SK-N-MC (cell line): ENCODE measurements at regions not wholly inside any gene's neighbourhood (a gene's known extent, or its start where the extent isn't known, plus 50 kb on each side); places are given as distances from the start of the nearest gene placed in this dataset.

Experiments used
- DNase-seq: peaks from one replicate; pipeline ENCODE4 v3.0.0-alpha.2; 2011; ENCODE audit warnings: low read depth, low spot score
- H3K27ac ChIP-seq: fragments of 200-600 bp; sonication (generic); 2 replicates; pipeline ENCODE4 v1.5.1; 2016; ENCODE audit warnings: mixed run types
- H3K36me3 ChIP-seq: fragments of 200-600 bp; sonication (generic); 2 replicates; pipeline ENCODE4 v1.6.1; 2017; ENCODE audit warnings: antibody characterized with exemption, low read length, mixed read lengths; ENCODE audit not compliant: insufficient read depth
- H3K4me3 ChIP-seq: fragments of 200-600 bp; sonication (generic); 2 replicates; pipeline ENCODE4 v1.5.1; 2016
- H3K9ac ChIP-seq: fragments of 200-600 bp; sonication (generic); 2 replicates; pipeline ENCODE4 v1.8.0; 2017; ENCODE audit warnings: mixed run types, mixed read lengths; ENCODE audit not compliant: insufficient read length
- H3K9me3 ChIP-seq: fragments of 200-600 bp; sonication (generic); 2 replicates; pipeline ENCODE4 v1.6.1; 2017; ENCODE audit warnings: low read depth, mild to moderate bottlenecking, antibody characterized with exemption, low read length, moderate library complexity, mixed read lengths
- EZH2 ChIP-seq: fragments of 200-600 bp; sonication (generic); IDR thresholded peaks from one replicate; pipeline ENCODE4 v1.6.1; 2017; ENCODE audit warnings: antibody characterized with exemption
- FOXP2 ChIP-seq: optimal IDR thresholded peaks from 2 replicates; pipeline ENCODE3; 2011; ENCODE audit warnings: mild to moderate bottlenecking, moderate library complexity; ENCODE audit not compliant: insufficient read depth; ENCODE audit errors: extremely low read length, control extremely low read depth
- POLR2AphosphoS5 ChIP-seq: IDR thresholded peaks from 2 replicates; pipeline ENCODE4 v1.6.1; 2012; ENCODE audit warnings: mild to moderate bottlenecking, low read depth, low read length, borderline replicate concordance

DNA sequence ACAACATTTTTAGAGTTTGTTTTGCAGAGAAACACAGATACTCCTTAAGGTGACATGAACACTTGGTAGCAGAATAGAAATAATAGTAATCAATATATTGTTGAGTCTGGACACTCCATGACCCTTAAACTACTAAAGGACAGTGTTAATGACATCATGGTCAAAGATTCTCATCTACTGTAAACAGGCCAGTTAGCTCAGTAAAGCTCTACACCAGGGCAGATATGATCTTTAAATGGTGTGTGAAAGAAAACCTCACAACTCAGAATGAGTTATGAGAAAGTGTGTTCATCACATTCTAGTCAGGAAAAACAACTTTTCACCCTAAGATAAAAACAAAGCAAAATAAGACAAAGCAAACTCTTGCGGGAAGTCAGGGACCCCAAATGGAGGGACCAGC, 58.1 kb upstream of the ADAMTS5 start:
- no peak for DNase-seq
- H3K4me3 ChIP-seq = no peak overlapping the region
- H3K9me3 ChIP-seq = no peaks in the 10 kb centered on the region
- H3K36me3 ChIP-seq = no peaks in the 10 kb centered on the region
- no peak overlapping the region for H3K27ac ChIP-seq
- TF ChIP-seq FOXP2 (no peak), POLR2AphosphoS5 (no peak), EZH2 (no peak)
- H3K9ac ChIP-seq = no peak overlapping the region

DNA sequence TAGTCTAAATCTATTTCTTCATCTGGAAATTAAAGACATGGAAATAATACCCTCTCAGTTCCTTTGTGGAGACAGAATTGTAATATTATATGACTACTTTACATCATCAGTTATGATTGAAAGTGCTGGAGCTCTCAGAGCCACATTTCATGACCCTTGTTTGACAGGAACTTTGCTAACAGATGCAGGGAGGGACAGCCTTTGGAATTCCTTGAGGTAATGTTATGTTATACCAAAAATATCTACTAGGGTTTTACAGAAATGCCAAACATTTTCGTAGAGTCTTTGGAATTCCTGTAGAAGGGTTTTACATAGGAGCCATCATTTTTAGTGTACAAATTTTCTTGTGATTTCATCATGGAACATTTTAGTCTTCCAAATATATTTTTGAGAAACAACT, 57.4 kb upstream of the ADAMTS5 start:
- Histone ChIP-seq H3K4me3 (no peak overlapping the region), H3K36me3 (no peaks in the 10 kb centered on the region), H3K27ac (no peak overlapping the region), H3K9me3 (no peaks in the 10 kb centered on the region), H3K9ac (no peak overlapping the region)
- DNase-seq = no peak
- TF ChIP-seq EZH2 = no peak
- no peak for TF ChIP-seq FOXP2
- no peak for TF ChIP-seq POLR2AphosphoS5

DNA sequence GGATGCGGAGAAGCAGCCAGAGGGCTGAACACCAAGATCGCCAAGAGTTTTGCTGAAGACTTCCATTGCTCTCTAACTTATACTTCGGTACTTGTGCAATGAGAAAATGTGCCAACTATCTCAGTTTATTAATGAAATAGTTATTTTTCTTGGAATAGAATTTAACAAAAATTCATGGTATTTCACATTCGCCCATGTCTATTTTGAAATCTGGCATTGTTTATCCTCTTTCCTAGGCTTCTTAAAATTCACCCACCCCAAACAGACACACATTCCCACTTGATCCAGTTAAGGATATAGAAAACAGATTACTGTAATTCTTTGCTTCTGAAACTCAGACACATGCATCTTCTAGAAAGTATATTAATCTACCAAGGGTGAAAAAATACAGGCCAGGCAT, 56.3 kb upstream of the ADAMTS5 start:
- H3K36me3 ChIP-seq = no peaks in the 10 kb centered on the region
- H3K27ac ChIP-seq = no peak overlapping the region
- no peaks in the 10 kb centered on the region for H3K9me3 ChIP-seq
- DNase-seq = no peak
- H3K9ac ChIP-seq = no peak overlapping the region
- TF ChIP-seq EZH2 = no peak
- no peak for TF ChIP-seq FOXP2
- TF ChIP-seq POLR2AphosphoS5 = no peak
- H3K4me3 ChIP-seq = no peak overlapping the region

DNA sequence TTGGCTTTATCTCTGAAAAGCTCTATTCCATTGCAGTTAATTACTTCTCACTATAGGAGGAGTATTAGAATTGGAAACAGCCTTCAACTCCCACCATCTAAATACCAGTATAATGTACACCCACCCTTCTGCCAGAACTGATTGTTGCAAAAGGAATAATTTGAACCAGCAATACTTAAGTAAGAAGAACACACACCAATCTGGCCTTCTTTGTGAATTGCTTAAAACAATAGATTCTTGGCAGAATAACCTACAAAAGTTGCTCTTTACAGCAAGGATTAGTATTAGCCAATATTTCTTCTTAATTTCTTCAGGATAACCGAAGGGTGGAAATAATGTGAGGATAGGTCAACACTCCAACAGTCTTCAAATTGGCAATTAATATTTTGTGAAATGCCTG, 54.9 kb upstream of the ADAMTS5 start:
- DNase-seq = no peak
- Histone ChIP-seq H3K4me3 (no peak overlapping the region), H3K36me3 (no peaks in the 10 kb centered on the region), H3K9me3 (no peaks in the 10 kb centered on the region), H3K27ac (no peak overlapping the region), H3K9ac (no peak overlapping the region)
- no peak for TF ChIP-seq FOXP2
- TF ChIP-seq POLR2AphosphoS5 = no peak
- no peak for TF ChIP-seq EZH2

DNA sequence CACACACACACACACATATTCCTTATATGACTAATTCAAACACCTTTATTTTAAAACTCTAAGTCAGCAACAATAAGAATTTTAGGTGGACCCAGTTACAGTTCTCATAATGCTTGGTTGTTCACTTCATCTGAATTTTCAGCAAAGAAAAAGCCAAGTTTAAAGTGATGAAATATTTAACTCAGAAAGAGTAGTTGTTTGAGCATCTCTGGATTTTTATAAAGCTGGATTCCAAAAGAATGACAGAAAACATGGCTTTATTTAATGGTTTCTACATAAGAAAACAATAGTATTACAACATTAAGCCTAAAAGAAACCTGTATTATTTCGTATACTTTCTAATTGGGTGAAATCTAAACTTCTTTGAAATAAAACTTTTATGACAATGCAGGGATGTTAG, 54.2 kb upstream of the ADAMTS5 start:
- no peaks in the 10 kb centered on the region for H3K36me3 ChIP-seq
- H3K9ac ChIP-seq = no peak overlapping the region
- H3K9me3 ChIP-seq = no peaks in the 10 kb centered on the region
- TF ChIP-seq FOXP2 (no peak), POLR2AphosphoS5 (no peak), EZH2 (no peak)
- no peak for DNase-seq
- H3K4me3 ChIP-seq = no peak overlapping the region
- H3K27ac ChIP-seq = no peak overlapping the region

DNA sequence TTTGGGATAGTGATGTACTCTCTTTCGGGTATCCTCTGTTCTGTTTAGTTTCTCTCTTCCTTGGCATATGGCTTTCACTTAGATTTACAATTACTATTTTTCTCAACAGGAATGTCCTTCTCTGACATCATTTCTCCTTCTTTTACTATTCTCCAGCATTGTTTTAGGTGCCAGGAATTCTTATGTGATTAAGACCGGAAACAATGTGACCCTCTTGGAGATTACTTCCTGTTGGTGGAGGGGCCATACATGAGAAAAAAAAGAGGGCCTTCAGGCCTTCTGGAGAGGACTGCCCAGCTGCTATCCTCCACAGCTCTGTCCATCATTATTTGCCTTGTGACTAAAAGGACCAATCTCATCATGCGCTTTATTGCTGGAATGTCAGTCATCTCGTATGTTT, 50.4 kb upstream of the ADAMTS5 start:
- no peak overlapping the region for H3K27ac ChIP-seq
- no peaks in the 10 kb centered on the region for H3K36me3 ChIP-seq
- H3K9me3 ChIP-seq = no peaks in the 10 kb centered on the region
- DNase-seq = no peak
- H3K9ac ChIP-seq = no peak overlapping the region
- H3K4me3 ChIP-seq = no peak overlapping the region
- TF ChIP-seq FOXP2 (no peak), POLR2AphosphoS5 (no peak), EZH2 (no peak)
